Endothelial cell of umbilical vein (primary cell): ENCODE measurements at regions not wholly inside any gene's neighbourhood (a gene's known extent, or its start where the extent isn't known, plus 50 kb on each side); places are given as distances from the start of the nearest gene placed in this dataset.

Experiments
- BruUV-seq: library from RNA; stranded (reverse); fragments of 400-500 nt; replicated peaks from 2 replicates; lab custom pipeline; 2021; lab: Mats Ljungman, UMichigan
- CTCF ChIA-PET: fragments of 300-600, 350-600 bp; sonication (Branson Sonifier 250); formaldehyde crosslinking; loops from one replicate; lab custom pipeline; 2021; ENCODE audit warnings: antibody characterized with exemption, inconsistent platforms; lab: Charles Lee
- POLR2A ChIA-PET: fragments of 300-600, 350-600 bp; sonication (Branson Sonifier 250); formaldehyde crosslinking; loops from one replicate; lab custom pipeline; 2021; ENCODE audit warnings: antibody characterized with exemption, inconsistent platforms; lab: Charles Lee
- DNase-seq: peaks from one replicate; pipeline ENCODE4 v3.0.0-alpha.2; 2011; ENCODE audit warnings: low read depth, low spot score
- FAIRE-seq: peaks from 2 replicates; lab custom pipeline; 2011; peaks lifted over from hg19 to GRCh38; lab: Jason Lieb, UNC
- H2AFZ ChIP-seq: 2 replicates; pipeline ENCODE4 v1.6.0; 2012; ENCODE audit warnings: low read depth, low read length, control low read depth, inconsistent platforms
- H3K27ac ChIP-seq: 2 replicates; pipeline ENCODE4 v1.5.1; 2011; ENCODE audit warnings: low read depth, mild to moderate bottlenecking, control low read depth, low read length, moderate library complexity; ENCODE audit not compliant: insufficient read depth
- H3K27me3 ChIP-seq, 2 experiments: 2 replicates each; pipeline versions ENCODE4 v1.6.0 to v1.6.1; 2011; ENCODE audit warnings: low read length in 2 of 2, mixed read lengths in 1 of 2; ENCODE audit not compliant: control insufficient read depth in 2 of 2, insufficient read depth in 2 of 2
- H3K36me3 ChIP-seq, 2 experiments: 2 replicates in 1 of 2; 3 replicates in 1 of 2; pipeline ENCODE4 v1.5.1; 2011; ENCODE audit warnings: low read length in 2 of 2, mild to moderate bottlenecking in 1 of 2, moderate library complexity in 1 of 2; ENCODE audit not compliant: control insufficient read depth in 2 of 2, insufficient read depth in 2 of 2; ENCODE audit errors: extremely low read depth in 1 of 2
- H3K4me1 ChIP-seq: 3 replicates; pipeline ENCODE4 v1.5.1; 2011; ENCODE audit warnings: mild to moderate bottlenecking, low read length; ENCODE audit not compliant: control insufficient read depth, insufficient read depth; ENCODE audit errors: extremely low read depth
- H3K4me2 ChIP-seq: 2 replicates; pipeline ENCODE4 v1.6.1; 2011; ENCODE audit warnings: low read length, control low read depth, mixed read lengths; ENCODE audit not compliant: insufficient read depth
- H3K4me3 ChIP-seq, 3 experiments: fragments of 200-600 bp in 1 of 3; sonication (generic), shearing (Covaris generic) in 1 of 3; replicated peaks in 1 of 3; 2 replicates each; pipeline ENCODE4 v1.5.1; 2011 to 2016; ENCODE audit warnings: control low read depth in 3 of 3, low read length in 3 of 3, mild to moderate bottlenecking in 2 of 3, inconsistent platforms in 1 of 3, low read depth in 1 of 3, moderate library complexity in 1 of 3; ENCODE audit not compliant: insufficient read depth in 1 of 3
- H3K79me2 ChIP-seq: 2 replicates; pipeline ENCODE4 v1.6.0; 2012; ENCODE audit warnings: low read length, inconsistent platforms; ENCODE audit not compliant: control insufficient read depth, insufficient read depth
- H3K9ac ChIP-seq: replicated peaks from 2 replicates; pipeline ENCODE3; 2011; ENCODE audit warnings: low read length, control low read depth; ENCODE audit not compliant: insufficient read depth; ENCODE audit errors: extremely low read depth
- H3K9me1 ChIP-seq: replicated peaks from 3 replicates; pipeline ENCODE4 v1.6.0; 2011; ENCODE audit warnings: mild to moderate bottlenecking, low read length; ENCODE audit not compliant: control insufficient read depth, insufficient read depth; ENCODE audit errors: extremely low read depth
- H3K9me3 ChIP-seq: replicated peaks from 2 replicates; pipeline ENCODE4 v1.5.1; 2012; ENCODE audit warnings: low read length, inconsistent platforms; ENCODE audit not compliant: control insufficient read depth, insufficient read depth
- H4K20me1 ChIP-seq: replicated peaks from 2 replicates; pipeline ENCODE3; 2011; ENCODE audit warnings: mild to moderate bottlenecking, low read length; ENCODE audit not compliant: control insufficient read depth, insufficient read depth; ENCODE audit errors: extremely low read depth
- EZH2 ChIP-seq: IDR thresholded peaks from 2 replicates; pipeline ENCODE4 v1.6.1; 2012; ENCODE audit warnings: borderline replicate concordance, low read depth, mild to moderate bottlenecking, moderate library complexity, low read length, inconsistent platforms; ENCODE audit not compliant: severe bottlenecking
- FOS ChIP-seq: IDR thresholded peaks from 2 replicates; pipeline ENCODE4 v1.6.1; 2011; ENCODE audit warnings: mild to moderate bottlenecking, low read length, moderate library complexity, borderline replicate concordance; ENCODE audit not compliant: insufficient read depth
- GATA2 ChIP-seq: IDR thresholded peaks from 2 replicates; pipeline ENCODE4 v1.7.0; 2011; ENCODE audit warnings: low read depth, mild to moderate bottlenecking, moderate library complexity, mixed read lengths, low read length; ENCODE audit not compliant: insufficient read length, insufficient read depth
- JUN ChIP-seq: IDR thresholded peaks from 2 replicates; pipeline ENCODE4 v1.6.1; 2011; ENCODE audit warnings: borderline replicate concordance, low read depth; ENCODE audit not compliant: insufficient read length, insufficient read depth
- MYC ChIP-seq: IDR thresholded peaks from one replicate; pipeline ENCODE4 v1.6.1; 2011; ENCODE audit warnings: mild to moderate bottlenecking, low read depth, low read length
- POLR2A ChIP-seq: IDR thresholded peaks from 2 replicates; pipeline ENCODE4 v1.6.1; 2012; ENCODE audit warnings: low read depth, mild to moderate bottlenecking, control low read depth, low read length
- POLR2AphosphoS5 ChIP-seq: IDR thresholded peaks from 2 replicates; pipeline ENCODE4 v1.6.1; 2012; ENCODE audit warnings: low read depth, mild to moderate bottlenecking, control low read depth, low read length, moderate library complexity; ENCODE audit not compliant: insufficient read depth
- dilution Hi-C: fragments of 300-500 bp; cut with MboI; formaldehyde crosslinking; loops from one replicate; pipeline ENCODE4 v1.15.0; 2019; ENCODE audit warnings: low sequenced_read_pairs; ENCODE audit not compliant: extremely low pct_ligation_motif_present
- intact Hi-C: fragments of 100-400 bp; cut with micrococcal nuclease; formaldehyde crosslinking; loops from one replicate; pipeline ENCODE4 v1.10.0; 2022
- TF ChIP-seq, protein P1 (sequence below): IDR thresholded peaks from 2 replicates; pipeline ENCODE4 v1.6.1; 2011; ENCODE audit not compliant: insufficient read depth, insufficient read length
- TF ChIP-seq, protein P2 (sequence below), 2 donors: IDR thresholded peaks; 1 replicate in 1 of 2; 2 replicates in 1 of 2; pipeline ENCODE4 v1.5.1; 2011; ENCODE audit warnings: low read length in 2 of 2, mild to moderate bottlenecking in 2 of 2, moderate library complexity in 2 of 2, control low read depth in 1 of 2, inconsistent platforms in 1 of 2, low read depth in 1 of 2; ENCODE audit not compliant: insufficient read depth in 1 of 2; ENCODE audit errors: extremely low read depth in 1 of 2

DNA sequence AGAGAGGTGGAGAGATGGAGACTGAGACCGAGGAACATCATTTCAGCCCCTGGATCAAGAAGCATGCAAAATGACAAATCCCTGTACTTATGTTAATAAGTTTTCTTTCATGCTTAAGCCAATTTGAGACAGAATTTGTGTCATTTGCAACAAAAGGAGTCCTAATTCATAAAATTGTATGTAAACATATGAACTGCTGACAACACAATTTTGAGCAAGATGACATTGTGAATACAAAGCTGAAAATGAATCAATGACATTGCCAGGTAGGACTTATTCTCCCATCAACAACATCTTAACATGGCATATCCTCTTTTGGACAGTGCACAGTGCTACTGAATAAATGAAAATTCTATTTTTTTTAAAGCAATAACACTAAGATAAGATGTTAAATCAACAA, 264.0 kb downstream of the WDR11 start:
- Histone ChIP-seq H4K20me1 (no peaks in the 10 kb centered on the region), H3K27me3 (no peaks in the 10 kb centered on the region), H3K9me1 (no peaks in the 10 kb centered on the region), H3K36me3 (no peaks in the 10 kb centered on the region), H3K9me3 (no peaks in the 10 kb centered on the region), H3K27ac (no peak overlapping the region), H3K4me1 (no peaks in the 10 kb centered on the region), H3K9ac (no peak overlapping the region), H3K4me2 (no peak overlapping the region), H2AFZ (no peak overlapping the region), H3K79me2 (no peaks in the 10 kb centered on the region), H3K4me3 (no peak overlapping the region)
- POLR2A ChIA-PET: no interaction called here
- dilution Hi-C loops (no loop called here), intact Hi-C loops (no loop called here)
- FAIRE-seq (no peak), DNase-seq (no peak)
- CTCF ChIA-PET: no interaction called here
- TF ChIP-seq EZH2 (no peak), POLR2AphosphoS5 (no peak), FOS (no peak), GATA2 (no peak), JUN (no peak), POLR2A (no peak), MYC (no peak)
- TF ChIP-seq, protein P1, sequence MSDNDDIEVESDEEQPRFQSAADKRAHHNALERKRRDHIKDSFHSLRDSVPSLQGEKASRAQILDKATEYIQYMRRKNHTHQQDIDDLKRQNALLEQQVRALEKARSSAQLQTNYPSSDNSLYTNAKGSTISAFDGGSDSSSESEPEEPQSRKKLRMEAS: no peak
- TF ChIP-seq, protein P2, sequence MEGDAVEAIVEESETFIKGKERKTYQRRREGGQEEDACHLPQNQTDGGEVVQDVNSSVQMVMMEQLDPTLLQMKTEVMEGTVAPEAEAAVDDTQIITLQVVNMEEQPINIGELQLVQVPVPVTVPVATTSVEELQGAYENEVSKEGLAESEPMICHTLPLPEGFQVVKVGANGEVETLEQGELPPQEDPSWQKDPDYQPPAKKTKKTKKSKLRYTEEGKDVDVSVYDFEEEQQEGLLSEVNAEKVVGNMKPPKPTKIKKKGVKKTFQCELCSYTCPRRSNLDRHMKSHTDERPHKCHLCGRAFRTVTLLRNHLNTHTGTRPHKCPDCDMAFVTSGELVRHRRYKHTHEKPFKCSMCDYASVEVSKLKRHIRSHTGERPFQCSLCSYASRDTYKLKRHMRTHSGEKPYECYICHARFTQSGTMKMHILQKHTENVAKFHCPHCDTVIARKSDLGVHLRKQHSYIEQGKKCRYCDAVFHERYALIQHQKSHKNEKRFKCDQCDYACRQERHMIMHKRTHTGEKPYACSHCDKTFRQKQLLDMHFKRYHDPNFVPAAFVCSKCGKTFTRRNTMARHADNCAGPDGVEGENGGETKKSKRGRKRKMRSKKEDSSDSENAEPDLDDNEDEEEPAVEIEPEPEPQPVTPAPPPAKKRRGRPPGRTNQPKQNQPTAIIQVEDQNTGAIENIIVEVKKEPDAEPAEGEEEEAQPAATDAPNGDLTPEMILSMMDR (IDR thresholded peaks at IDR 0.05; ENCODE audit: extremely low read depth in 1 of 2, insufficient read depth in 1 of 2, low read depth in 1 of 2, low read length in 2 of 2): no peak
- no TSS peak for BruUV-seq
